ENCODE measurements at regions not wholly inside any gene's neighbourhood (a gene's known extent, or its start where the extent isn't known, plus 50 kb on each side); places are given as distances from the start of the nearest gene placed in this dataset.

DNA sequence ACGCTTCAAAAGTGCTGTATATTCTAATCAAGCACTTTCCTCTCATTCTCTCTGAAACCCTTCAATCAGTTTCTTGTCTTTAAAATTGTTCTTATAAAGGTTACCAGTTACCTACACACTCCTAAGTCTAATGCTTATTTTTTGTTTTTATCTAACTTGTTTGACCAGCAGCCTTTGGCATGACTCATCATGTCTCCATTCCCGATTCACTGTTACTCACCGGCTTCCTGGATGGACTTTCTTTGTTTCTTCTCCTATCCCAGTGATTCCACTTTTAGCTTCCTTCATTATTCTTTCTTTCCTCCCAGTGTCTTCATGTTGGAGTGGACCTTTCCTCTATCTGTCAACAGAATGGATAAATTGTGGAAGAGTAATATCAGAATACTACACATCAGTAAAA, 368.6 kb upstream of the CCDC196 start:
- no peak overlapping the region for H3K4me2 ChIP-seq (ENCODE audit: control insufficient read depth, insufficient read depth)
- intact Hi-C loops (cut with micrococcal nuclease; ENCODE audit: unreplicated experiment) (no loop called here), in situ Hi-C loops (cut with MboI) (no loop called here)
- H3K4me1 ChIP-seq (ENCODE audit: control insufficient read depth, insufficient read depth, low read length): no peaks in the 10 kb centered on the region
- 79% methylated on average over 3 of the region's 3 CpGs for WGBS (ENCODE audit: insufficient coverage, insufficient replicate concordance, low lambda C conversion rate, missing lambda C conversion rate)
- RAD21 ChIA-PET (ENCODE audit: unreplicated experiment): no interaction called here
- no peaks in the 10 kb centered on the region for H3K9me3 ChIP-seq (replicated peaks; ENCODE audit: control insufficient read depth, insufficient read depth, low read length)
- TF ChIP-seq MXI1 (IDR thresholded peaks at IDR 0.05; ENCODE audit: low read depth, low read length): no peak
- no peak for TF ChIP-seq BHLHE40 (IDR thresholded peaks at IDR 0.05; ENCODE audit: borderline replicate concordance in 1 of 2, low read depth in 2 of 2, low read length in 1 of 2)
- TF ChIP-seq MEF2A (IDR thresholded peaks at IDR 0.05; ENCODE audit: insufficient read depth, low read depth, low read length): no peak
- TF ChIP-seq RBBP5 (conservative IDR thresholded peaks at IDR 0.05): no peak
- no peak for TF ChIP-seq ZSCAN29 (IDR thresholded peaks at IDR 0.05)
- no peak for TF ChIP-seq SREBF1 (IDR thresholded peaks at IDR 0.05; ENCODE audit: low read length)
- no peak for TF ChIP-seq RFX5 (IDR thresholded peaks at IDR 0.05; ENCODE audit: low read depth, low read length)
- no peak for TF ChIP-seq SREBF2 (IDR thresholded peaks at IDR 0.05; ENCODE audit: low read length)
- no peak for TF ChIP-seq TAF1 (IDR thresholded peaks at IDR 0.05; ENCODE audit: borderline replicate concordance, low read depth, low read length)
- TF ChIP-seq, protein P1, sequence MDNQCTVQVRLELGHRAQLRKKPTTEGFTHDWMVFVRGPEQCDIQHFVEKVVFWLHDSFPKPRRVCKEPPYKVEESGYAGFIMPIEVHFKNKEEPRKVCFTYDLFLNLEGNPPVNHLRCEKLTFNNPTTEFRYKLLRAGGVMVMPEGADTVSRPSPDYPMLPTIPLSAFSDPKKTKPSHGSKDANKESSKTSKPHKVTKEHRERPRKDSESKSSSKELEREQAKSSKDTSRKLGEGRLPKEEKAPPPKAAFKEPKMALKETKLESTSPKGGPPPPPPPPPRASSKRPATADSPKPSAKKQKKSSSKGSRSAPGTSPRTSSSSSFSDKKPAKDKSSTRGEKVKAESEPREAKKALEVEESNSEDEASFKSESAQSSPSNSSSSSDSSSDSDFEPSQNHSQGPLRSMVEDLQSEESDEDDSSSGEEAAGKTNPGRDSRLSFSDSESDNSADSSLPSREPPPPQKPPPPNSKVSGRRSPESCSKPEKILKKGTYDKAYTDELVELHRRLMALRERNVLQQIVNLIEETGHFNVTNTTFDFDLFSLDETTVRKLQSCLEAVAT (IDR thresholded peaks at IDR 0.05): no peak
- TF ChIP-seq, protein P2, sequence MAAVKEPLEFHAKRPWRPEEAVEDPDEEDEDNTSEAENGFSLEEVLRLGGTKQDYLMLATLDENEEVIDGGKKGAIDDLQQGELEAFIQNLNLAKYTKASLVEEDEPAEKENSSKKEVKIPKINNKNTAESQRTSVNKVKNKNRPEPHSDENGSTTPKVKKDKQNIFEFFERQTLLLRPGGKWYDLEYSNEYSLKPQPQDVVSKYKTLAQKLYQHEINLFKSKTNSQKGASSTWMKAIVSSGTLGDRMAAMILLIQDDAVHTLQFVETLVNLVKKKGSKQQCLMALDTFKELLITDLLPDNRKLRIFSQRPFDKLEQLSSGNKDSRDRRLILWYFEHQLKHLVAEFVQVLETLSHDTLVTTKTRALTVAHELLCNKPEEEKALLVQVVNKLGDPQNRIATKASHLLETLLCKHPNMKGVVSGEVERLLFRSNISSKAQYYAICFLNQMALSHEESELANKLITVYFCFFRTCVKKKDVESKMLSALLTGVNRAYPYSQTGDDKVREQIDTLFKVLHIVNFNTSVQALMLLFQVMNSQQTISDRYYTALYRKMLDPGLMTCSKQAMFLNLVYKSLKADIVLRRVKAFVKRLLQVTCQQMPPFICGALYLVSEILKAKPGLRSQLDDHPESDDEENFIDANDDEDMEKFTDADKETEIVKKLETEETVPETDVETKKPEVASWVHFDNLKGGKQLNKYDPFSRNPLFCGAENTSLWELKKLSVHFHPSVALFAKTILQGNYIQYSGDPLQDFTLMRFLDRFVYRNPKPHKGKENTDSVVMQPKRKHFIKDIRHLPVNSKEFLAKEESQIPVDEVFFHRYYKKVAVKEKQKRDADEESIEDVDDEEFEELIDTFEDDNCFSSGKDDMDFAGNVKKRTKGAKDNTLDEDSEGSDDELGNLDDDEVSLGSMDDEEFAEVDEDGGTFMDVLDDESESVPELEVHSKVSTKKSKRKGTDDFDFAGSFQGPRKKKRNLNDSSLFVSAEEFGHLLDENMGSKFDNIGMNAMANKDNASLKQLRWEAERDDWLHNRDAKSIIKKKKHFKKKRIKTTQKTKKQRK (IDR thresholded peaks at IDR 0.05; ENCODE audit: low read depth, low read length): no peak
- TF ChIP-seq NRF1 (conservative IDR thresholded peaks at IDR 0.05; ENCODE audit: low read depth, low read length): no peak
- no peak for TF ChIP-seq ESRRA (IDR thresholded peaks at IDR 0.05; ENCODE audit: low read length)
- POLR2A ChIA-PET: no interaction called here
- no peak overlapping the region for H2AFZ ChIP-seq (ENCODE audit: control insufficient read depth, low read depth, low read length)
- SMC1A ChIA-PET (ENCODE audit: uncharacterized antibody, unreplicated experiment): no interaction called here
- no peak overlapping the region for H3K4me3 ChIP-seq
- no peaks in the 10 kb centered on the region for H4K20me1 ChIP-seq (ENCODE audit: control insufficient read depth, insufficient read depth)
- no peak overlapping the region for H3K9ac ChIP-seq (ENCODE audit: control insufficient read depth, insufficient read depth, low read length)
- BruUV-seq (replicated peaks): no TSS peak
- H3K27me3 ChIP-seq (replicated peaks in 1 of 2; ENCODE audit: control insufficient read depth in 2 of 2, insufficient read depth in 2 of 2, low read length in 1 of 2): peaks cover 0 to 1% of the 10 kb centered on the region in 2 experiments; a peak in 1 of 4 replicates
- no peak overlapping the region for H3K27ac ChIP-seq (ENCODE audit: control insufficient read depth, insufficient read depth)
- no peak for DNase-seq (ENCODE audit: low read depth, low spot score)
- CTCF ChIA-PET: interaction anchor here (0.5 kb wide), 1 partner anchor 524 kb away, joined by 3 read pairs; no protein-coding TSS in a partner anchor
- no peaks in the 10 kb centered on the region for H3K36me3 ChIP-seq (ENCODE audit: control insufficient read depth in 2 of 2, insufficient read depth in 2 of 2, low read length in 1 of 2)
- no peaks in the 10 kb centered on the region for H3K79me2 ChIP-seq (ENCODE audit: control insufficient read depth, insufficient read depth, low read length)
- ATAC-seq: no peak
- no peak for FAIRE-seq

Measured in GM12878 (cell line).